Adrenal gland (tissue), 5 donors: ENCODE measurements at regions not wholly inside any gene's neighbourhood (a gene's known extent, or its start where the extent isn't known, plus 50 kb on each side); places are given as distances from the start of the nearest gene placed in this dataset.

Source experiments
- CTCF ChIP-seq, 6 experiments: fragments of 450-650 bp in 4 of 6; fragments of 200-600 bp in 2 of 6; sonication (generic) in 1 of 6; IDR thresholded peaks; 1 replicate in 5 of 6; 2 replicates in 1 of 6; pipeline versions ENCODE4 v1.5.1 to v1.8.0; 2016 to 2021; ENCODE audit warnings: antibody characterized with exemption in 6 of 6, mild to moderate bottlenecking in 2 of 6, moderate library complexity in 1 of 6
- POLR2A ChIP-seq, 2 donors: fragments of 450-650 bp; IDR thresholded peaks; one replicate each; pipeline ENCODE4 v1.6.1; 2017; ENCODE audit warnings: antibody characterized with exemption in 2 of 2, mild to moderate bottlenecking in 2 of 2, moderate library complexity in 1 of 2
- donor health status: DM: no; HTN: no; CAD: no.

DNA sequence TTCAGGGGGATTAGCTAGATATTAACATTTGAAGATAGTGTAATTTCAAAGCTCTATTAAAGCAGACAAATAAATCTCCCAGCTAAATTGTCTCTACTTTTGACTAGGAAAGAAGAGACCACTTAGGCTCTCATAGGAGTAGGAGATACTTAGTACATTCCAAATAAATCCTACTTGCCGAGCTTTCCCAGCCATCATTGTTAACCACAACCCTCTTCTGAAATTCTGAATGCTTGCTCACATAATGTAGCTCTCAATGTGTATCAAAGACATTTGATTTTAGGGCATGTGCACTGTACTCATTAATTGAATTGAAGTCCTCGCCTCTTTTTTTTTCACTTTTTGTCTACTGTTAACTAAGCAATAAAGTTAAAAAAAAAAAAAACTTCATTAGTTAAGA, 598.2 kb upstream of the ADAMTS9 start:
- TF ChIP-seq POLR2A (IDR thresholded peaks at IDR 0.05) = no peak
- no peak for TF ChIP-seq CTCF (IDR thresholded peaks at IDR 0.05)
